Keratinocyte (primary cell): ENCODE measurements at regions not wholly inside any gene's neighbourhood (a gene's known extent, or its start where the extent isn't known, plus 50 kb on each side); places are given as distances from the start of the nearest gene placed in this dataset.

Source experiments
- DNase-seq: peaks from one replicate; pipeline ENCODE4 v3.0.0-alpha.2; 2011; ENCODE audit warnings: low read depth, missing footprints, low spot score
- FAIRE-seq: peaks from 2 replicates; lab custom pipeline; 2011; peaks lifted over from hg19 to GRCh38; lab: Jason Lieb, UNC
- H2AFZ ChIP-seq: 2 replicates; pipeline ENCODE4 v1.6.0; 2012; ENCODE audit warnings: low read length, control low read depth, inconsistent platforms; ENCODE audit not compliant: control insufficient read depth
- H3K27ac ChIP-seq: 2 replicates; pipeline ENCODE4 v1.5.1; 2011; ENCODE audit warnings: low read length; ENCODE audit not compliant: control insufficient read depth, insufficient read depth
- H3K27me3 ChIP-seq: 3 replicates; pipeline ENCODE4 v1.6.0; 2011; ENCODE audit warnings: low read length; ENCODE audit not compliant: control insufficient read depth, insufficient read depth; ENCODE audit errors: extremely low read depth
- H3K36me3 ChIP-seq, 2 experiments: 2 replicates in 1 of 2; 3 replicates in 1 of 2; pipeline ENCODE4 v1.5.1; 2011; ENCODE audit warnings: low read length in 2 of 2, mild to moderate bottlenecking in 1 of 2; ENCODE audit not compliant: control insufficient read depth in 2 of 2, insufficient read depth in 2 of 2; ENCODE audit errors: extremely low read depth in 1 of 2
- H3K4me1 ChIP-seq: 3 replicates; pipeline ENCODE4 v1.5.1; 2011; ENCODE audit warnings: low read length; ENCODE audit not compliant: control insufficient read depth, insufficient read depth; ENCODE audit errors: extremely low read depth
- H3K4me2 ChIP-seq: 3 replicates; pipeline ENCODE4 v1.6.0; 2011; ENCODE audit warnings: low read depth, low read length; ENCODE audit not compliant: control insufficient read depth, insufficient read depth; ENCODE audit errors: extremely low read depth
- H3K4me3 ChIP-seq, 3 experiments: fragments of 200-600 bp in 1 of 3; sonication (generic) in 1 of 3; 2 replicates in 2 of 3; 3 replicates in 1 of 3; pipeline ENCODE4 v1.5.1; 2011 to 2016; ENCODE audit warnings: low read length in 3 of 3, mild to moderate bottlenecking in 3 of 3, control low read depth in 2 of 3, inconsistent platforms in 1 of 3, low read depth in 1 of 3, mixed read lengths in 1 of 3, mixed run types in 1 of 3, moderate library complexity in 1 of 3; ENCODE audit not compliant: control insufficient read depth in 2 of 3, insufficient read depth in 2 of 3; ENCODE audit errors: extremely low read depth in 1 of 3
- H3K79me2 ChIP-seq: 2 replicates; pipeline ENCODE4 v1.6.0; 2012; ENCODE audit warnings: low read length; ENCODE audit not compliant: control insufficient read depth, insufficient read depth
- H3K9ac ChIP-seq: 3 replicates; pipeline ENCODE4 v1.6.0; 2011; ENCODE audit warnings: low read length; ENCODE audit not compliant: control insufficient read depth, insufficient read depth; ENCODE audit errors: extremely low read depth
- H3K9me1 ChIP-seq: 3 replicates; pipeline ENCODE4 v1.6.0; 2011; ENCODE audit warnings: low read length; ENCODE audit not compliant: control insufficient read depth, insufficient read depth; ENCODE audit errors: extremely low read depth
- H3K9me3 ChIP-seq: 2 replicates; pipeline ENCODE4 v1.5.1; 2012; ENCODE audit warnings: low read depth, low read length; ENCODE audit not compliant: control insufficient read depth
- H4K20me1 ChIP-seq: 3 replicates; pipeline ENCODE4 v1.6.0; 2011; ENCODE audit warnings: low read length; ENCODE audit not compliant: control insufficient read depth, insufficient read depth; ENCODE audit errors: extremely low read depth
- CTCF ChIP-seq, 3 experiments: IDR thresholded peaks in 1 of 3; conservative IDR thresholded peaks in 1 of 3; optimal IDR thresholded peaks in 1 of 3; 2 replicates in 2 of 3; 3 replicates in 1 of 3; pipeline versions ENCODE3 to v1.5.1; 2011; ENCODE audit warnings: low read length in 3 of 3, mild to moderate bottlenecking in 3 of 3, moderate library complexity in 2 of 3, control low read depth in 1 of 3, inconsistent platforms in 1 of 3; ENCODE audit not compliant: insufficient read depth in 2 of 3; ENCODE audit errors: extremely low read depth in 1 of 3
- EZH2 ChIP-seq: IDR thresholded peaks from one replicate; pipeline ENCODE4 v1.6.1; 2012; ENCODE audit warnings: inconsistent platforms, mild to moderate bottlenecking, low read length, moderate library complexity
- dilution Hi-C: fragments of 300-500 bp; cut with MboI; formaldehyde crosslinking; loops from one replicate; pipeline ENCODE4 v1.7.0; 2020; ENCODE audit warnings: low sequenced_read_pairs; ENCODE audit not compliant: extremely low pct_ligation_motif_present

- dilution Hi-C loops, result no loop called here
- Histone ChIP-seq H3K9me1 (no peaks in the 10 kb centered on the region), H3K79me2 (no peaks in the 10 kb centered on the region), H3K27ac (no peak overlapping the region), H3K9me3 (no peaks in the 10 kb centered on the region), H3K36me3 (no peaks in the 10 kb centered on the region), H3K4me2 (no peak overlapping the region), H2AFZ (no peak overlapping the region), H3K4me3 (no peak overlapping the region), H3K9ac (no peak overlapping the region), H4K20me1 (no peaks in the 10 kb centered on the region), H3K27me3 (peaks cover 12% of the 10 kb centered on the region), H3K4me1 (no peaks in the 10 kb centered on the region)
- FAIRE-seq, result no peak
- TF ChIP-seq CTCF (optimal IDR thresholded peaks at IDR 0.05 in 1 of 3, IDR thresholded peaks at IDR 0.05 in 1 of 3, conservative IDR thresholded peaks at IDR 0.05 in 1 of 3; ENCODE audit: extremely low read depth in 1 of 3, insufficient read depth in 2 of 3, low read length in 3 of 3) (no peak), EZH2 (no peak)
- DNase-seq, result no peak
Observed at GRCh38 chr11:119523539-119524157, 100.7 kb upstream of the THY1 start.

GRCh38 chr11:119522609-119523008 lies 99.6 kb upstream of the THY1 start:
- Histone ChIP-seq H3K79me2 (no peaks in the 10 kb centered on the region), H3K9me1 (no peaks in the 10 kb centered on the region), H4K20me1 (peaks cover 4% of the 10 kb centered on the region), H2AFZ (no peak overlapping the region), H3K27ac (no peak overlapping the region), H3K9me3 (no peaks in the 10 kb centered on the region), H3K4me2 (no peak overlapping the region), H3K9ac (no peak overlapping the region), H3K4me1 (no peaks in the 10 kb centered on the region), H3K4me3 (no peak overlapping the region), H3K27me3 (peaks cover 13% of the 10 kb centered on the region), H3K36me3 (no peaks in the 10 kb centered on the region)
- no peak for FAIRE-seq
- TF ChIP-seq CTCF (optimal IDR thresholded peaks at IDR 0.05 in 1 of 3, IDR thresholded peaks at IDR 0.05 in 1 of 3, conservative IDR thresholded peaks at IDR 0.05 in 1 of 3; ENCODE audit: extremely low read depth in 1 of 3, insufficient read depth in 2 of 3, low read length in 3 of 3) (no peak), EZH2 (no peak)
- dilution Hi-C loops, result no loop called here
- no peak for DNase-seq
